ENCODE measurements at regions not wholly inside any gene's neighbourhood (a gene's known extent, or its start where the extent isn't known, plus 50 kb on each side); places are given as distances from the start of the nearest gene placed in this dataset.

- H3K4me3 ChIP-seq (ENCODE audit: low read length in 3 of 3) = no peak overlapping the region
- intact Hi-C loops (cut with DNase I) = no loop called here
- no peaks in the 10 kb centered on the region for H3K36me3 ChIP-seq (ENCODE audit: control insufficient read depth in 2 of 3, insufficient read depth in 3 of 3, low read length in 3 of 3)
- no peaks in the 10 kb centered on the region for H3K4me1 ChIP-seq (ENCODE audit: control insufficient read depth in 2 of 3, insufficient read depth in 2 of 3, low read depth in 1 of 3, low read length in 3 of 3)
- FAIRE-seq (no peak), DNase-seq (no peak)
- no peak overlapping the region for H3K9ac ChIP-seq (ENCODE audit: low read length in 3 of 3)
- H3K9me3 ChIP-seq (ENCODE audit: control insufficient read depth in 2 of 3, insufficient read depth in 1 of 3, low read length in 3 of 3) = no peaks in the 10 kb centered on the region
- H3K27me3 ChIP-seq (ENCODE audit: control insufficient read depth, insufficient read depth, low read length) = no peaks in the 10 kb centered on the region
- H3K27ac ChIP-seq (ENCODE audit: low read depth in 2 of 2, low read length in 2 of 2) = no peak overlapping the region
- TF ChIP-seq, protein P1, sequence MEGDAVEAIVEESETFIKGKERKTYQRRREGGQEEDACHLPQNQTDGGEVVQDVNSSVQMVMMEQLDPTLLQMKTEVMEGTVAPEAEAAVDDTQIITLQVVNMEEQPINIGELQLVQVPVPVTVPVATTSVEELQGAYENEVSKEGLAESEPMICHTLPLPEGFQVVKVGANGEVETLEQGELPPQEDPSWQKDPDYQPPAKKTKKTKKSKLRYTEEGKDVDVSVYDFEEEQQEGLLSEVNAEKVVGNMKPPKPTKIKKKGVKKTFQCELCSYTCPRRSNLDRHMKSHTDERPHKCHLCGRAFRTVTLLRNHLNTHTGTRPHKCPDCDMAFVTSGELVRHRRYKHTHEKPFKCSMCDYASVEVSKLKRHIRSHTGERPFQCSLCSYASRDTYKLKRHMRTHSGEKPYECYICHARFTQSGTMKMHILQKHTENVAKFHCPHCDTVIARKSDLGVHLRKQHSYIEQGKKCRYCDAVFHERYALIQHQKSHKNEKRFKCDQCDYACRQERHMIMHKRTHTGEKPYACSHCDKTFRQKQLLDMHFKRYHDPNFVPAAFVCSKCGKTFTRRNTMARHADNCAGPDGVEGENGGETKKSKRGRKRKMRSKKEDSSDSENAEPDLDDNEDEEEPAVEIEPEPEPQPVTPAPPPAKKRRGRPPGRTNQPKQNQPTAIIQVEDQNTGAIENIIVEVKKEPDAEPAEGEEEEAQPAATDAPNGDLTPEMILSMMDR (IDR thresholded peaks at IDR 0.05; ENCODE audit: borderline replicate concordance, extremely low read depth, insufficient read depth) = no peak
Measured at GRCh38 chr3:10764259-10765051, 51.6 kb upstream of the SLC6A11 start.

DNA sequence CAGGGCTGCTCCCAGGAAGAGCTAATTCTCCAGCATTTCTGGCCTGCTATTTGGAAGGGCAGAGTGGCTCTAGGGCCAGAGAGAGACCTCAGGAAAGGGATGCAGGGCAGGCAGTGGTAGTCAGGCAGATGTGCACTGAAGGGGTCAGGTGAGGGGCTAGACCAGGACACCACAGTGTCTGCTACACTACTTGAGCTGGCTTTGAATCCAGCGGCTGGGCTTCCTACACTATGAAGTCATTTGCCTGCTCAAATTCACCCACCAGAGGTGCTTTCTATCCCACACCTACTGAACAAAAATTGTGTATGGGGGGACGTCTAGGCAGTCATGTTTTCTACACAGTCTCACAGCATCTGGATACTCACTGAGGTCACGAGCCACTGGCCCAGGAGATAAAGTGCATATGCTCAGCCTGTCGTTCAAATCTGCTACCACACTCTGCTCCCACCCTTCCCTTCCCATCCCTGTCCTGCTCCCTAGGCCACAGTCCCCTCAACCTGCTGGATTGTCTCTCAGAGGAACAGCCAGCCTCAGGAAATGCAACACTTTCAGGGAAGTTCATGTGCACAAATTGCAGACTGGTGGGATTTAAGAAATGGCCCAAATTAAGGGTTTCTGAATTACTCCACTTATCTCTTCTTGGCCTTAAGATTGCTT lies 49.9 kb upstream of the SLC6A11 start:
- DNase-seq (no peak), FAIRE-seq (no peak)
- Histone ChIP-seq H3K9me3 (ENCODE audit: control insufficient read depth in 2 of 3, insufficient read depth in 1 of 3, low read length in 3 of 3) (peaks cover 0 to 2% (median 0%) of the 10 kb centered on the region in 3 donors), H3K27me3 (ENCODE audit: control insufficient read depth, insufficient read depth, low read length) (no peaks in the 10 kb centered on the region), H3K9ac (ENCODE audit: low read length in 3 of 3) (no peak overlapping the region), H3K36me3 (ENCODE audit: control insufficient read depth in 2 of 3, insufficient read depth in 3 of 3, low read length in 3 of 3) (no peaks in the 10 kb centered on the region), H3K4me3 (ENCODE audit: low read length in 3 of 3) (no peak overlapping the region), H3K27ac (ENCODE audit: low read depth in 2 of 2, low read length in 2 of 2) (no peak overlapping the region), H3K4me1 (ENCODE audit: control insufficient read depth in 2 of 3, insufficient read depth in 2 of 3, low read depth in 1 of 3, low read length in 3 of 3) (no peaks in the 10 kb centered on the region)
- TF ChIP-seq, protein P1 (IDR thresholded peaks at IDR 0.05; ENCODE audit: borderline replicate concordance, extremely low read depth, insufficient read depth) = no peak
- intact Hi-C loops (cut with DNase I) = no loop called here

Measured in kidney (tissue), 13 donors.